Activated CD4-positive, alpha-beta memory T cell treated with anti-CD3 and anti-CD28 coated beads, Interleukin-2, amount 10 ng/mL, durations not matched to agents 7 days and 5 days (primary cell): ENCODE measurements at regions not wholly inside any gene's neighbourhood (a gene's known extent, or its start where the extent isn't known, plus 50 kb on each side); places are given as distances from the start of the nearest gene placed in this dataset.
"Not testable (repeated sequence)": the region's sequence is repeated elsewhere in the genome, so short reads cannot be mapped to it uniquely, and the experiment has no call there.

Experiments
- CTCF ChIA-PET: fragments of 350-600 bp; sonication (Branson Sonifier 250); formaldehyde crosslinking; loops from one replicate; lab custom pipeline; 2021; ENCODE audit warnings: antibody characterized with exemption, inconsistent platforms; lab: Charles Lee
- POLR2A ChIA-PET: fragments of 350-600 bp; sonication (Branson Sonifier 250); formaldehyde crosslinking; loops from one replicate; lab custom pipeline; 2021; ENCODE audit warnings: antibody characterized with exemption; lab: Charles Lee
- DNase-seq: peaks from one replicate; pipeline ENCODE4 v3.0.0-alpha.2; 2020
- H3K27ac Mint-ChIP-seq: one replicate; pipeline ENCODE4 v1.8.0; 2021; ENCODE audit warnings: mild to moderate bottlenecking, mixed read lengths
- H3K27me3 Mint-ChIP-seq: one replicate; pipeline ENCODE4 v1.8.0; 2021; ENCODE audit warnings: mixed read lengths
- H3K36me3 Mint-ChIP-seq: one replicate; pipeline ENCODE4 v1.8.0; 2021; ENCODE audit warnings: low read depth, mixed read lengths
- H3K4me1 Mint-ChIP-seq: one replicate; pipeline ENCODE4 v1.8.0; 2021; ENCODE audit warnings: mixed read lengths
- H3K4me3 Mint-ChIP-seq: one replicate; pipeline ENCODE4 v1.8.0; 2021; ENCODE audit warnings: mild to moderate bottlenecking, mixed read lengths
- H3K9me3 Mint-ChIP-seq: one replicate; pipeline ENCODE4 v1.8.0; 2021; ENCODE audit warnings: mixed read lengths

DNA sequence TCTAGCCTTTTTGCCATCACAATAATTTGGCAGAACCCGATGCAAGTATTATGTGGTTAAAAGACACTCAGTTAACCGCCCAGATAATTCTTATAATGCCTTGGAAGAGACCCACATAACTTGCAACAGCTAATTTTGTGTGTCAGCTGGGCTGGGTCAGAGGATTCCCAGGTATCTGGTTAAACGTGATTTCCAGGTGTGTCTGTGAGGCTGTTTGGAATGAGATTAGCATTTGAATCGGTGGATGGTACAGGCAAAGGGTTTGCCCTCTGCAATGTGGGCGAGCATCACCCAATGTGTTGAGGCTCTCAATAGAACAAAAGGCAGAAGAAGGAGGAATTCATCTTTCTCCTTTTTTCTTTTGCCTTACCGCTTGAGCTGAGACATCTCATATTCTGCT, 314.2 kb upstream of the PUDP start:
- CTCF ChIA-PET: no interaction called here
- Mint-ChIP-seq H3K4me3 (no peak overlapping the region), H3K27me3 (no peaks in the 10 kb centered on the region), H3K36me3 (no peaks in the 10 kb centered on the region), H3K4me1 (no peaks in the 10 kb centered on the region), H3K27ac (no peak overlapping the region), H3K9me3 (peaks cover 6% of the 10 kb centered on the region)
- POLR2A ChIA-PET: no interaction called here
- no peak for DNase-seq

GRCh38 chrX:7461051-7461450, 313.1 kb upstream of the PUDP start:
- POLR2A ChIA-PET, DNase-seq, H3K27me3 Mint-ChIP-seq, H3K9me3 Mint-ChIP-seq, H3K36me3 Mint-ChIP-seq, H3K4me1 Mint-ChIP-seq, H3K27ac Mint-ChIP-seq, CTCF ChIA-PET, H3K4me3 Mint-ChIP-seq: not testable (repeated sequence)

GRCh38 chrX:7447801-7448499, 300.0 kb upstream of the PUDP start:
- Mint-ChIP-seq H3K4me1 (no peaks in the 10 kb centered on the region), H3K4me3 (no peak overlapping the region), H3K9me3 (peaks cover 3% of the 10 kb centered on the region), H3K27ac (no peak overlapping the region), H3K27me3 (no peaks in the 10 kb centered on the region), H3K36me3 (no peaks in the 10 kb centered on the region)
- ChIA-PET CTCF (no interaction called here), POLR2A (no interaction called here)
- DNase-seq: no peak

DNA sequence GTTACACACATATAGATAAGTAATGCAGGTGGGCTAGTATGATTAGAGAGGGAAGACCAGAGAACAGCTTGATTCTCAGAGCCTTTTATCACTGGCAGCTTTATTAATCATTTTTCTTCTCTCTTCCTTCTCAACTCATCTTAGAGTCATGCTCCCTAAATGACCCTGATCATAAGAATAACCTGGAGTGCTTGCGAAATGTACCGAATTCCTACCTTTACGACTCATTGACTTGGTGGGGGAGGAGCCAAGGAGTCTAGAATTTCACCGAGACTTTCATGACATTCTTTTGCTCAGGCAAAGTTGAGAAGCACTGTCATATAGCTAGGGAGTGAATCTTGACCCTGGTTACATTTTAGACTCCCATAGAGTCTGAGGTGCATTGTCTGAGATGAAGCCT, 298.9 kb upstream of the PUDP start:
- H3K9me3 Mint-ChIP-seq: peaks cover 3% of the 10 kb centered on the region
- no peaks in the 10 kb centered on the region for H3K27me3 Mint-ChIP-seq
- no peaks in the 10 kb centered on the region for H3K4me1 Mint-ChIP-seq
- no peak overlapping the region for H3K4me3 Mint-ChIP-seq
- no peak overlapping the region for H3K27ac Mint-ChIP-seq
- H3K36me3 Mint-ChIP-seq: no peaks in the 10 kb centered on the region
- POLR2A ChIA-PET: no interaction called here
- CTCF ChIA-PET: no interaction called here
- DNase-seq: no peak

GRCh38 chrX:7444967-7445366, 297.0 kb upstream of the PUDP start:
- no peaks in the 10 kb centered on the region for H3K36me3 Mint-ChIP-seq
- no peaks in the 10 kb centered on the region for H3K4me1 Mint-ChIP-seq
- no peak overlapping the region for H3K4me3 Mint-ChIP-seq
- ChIA-PET CTCF (no interaction called here), POLR2A (no interaction called here)
- no peaks in the 10 kb centered on the region for H3K27me3 Mint-ChIP-seq
- DNase-seq: no peak
- peaks cover 3% of the 10 kb centered on the region for H3K9me3 Mint-ChIP-seq
- no peak overlapping the region for H3K27ac Mint-ChIP-seq

DNA sequence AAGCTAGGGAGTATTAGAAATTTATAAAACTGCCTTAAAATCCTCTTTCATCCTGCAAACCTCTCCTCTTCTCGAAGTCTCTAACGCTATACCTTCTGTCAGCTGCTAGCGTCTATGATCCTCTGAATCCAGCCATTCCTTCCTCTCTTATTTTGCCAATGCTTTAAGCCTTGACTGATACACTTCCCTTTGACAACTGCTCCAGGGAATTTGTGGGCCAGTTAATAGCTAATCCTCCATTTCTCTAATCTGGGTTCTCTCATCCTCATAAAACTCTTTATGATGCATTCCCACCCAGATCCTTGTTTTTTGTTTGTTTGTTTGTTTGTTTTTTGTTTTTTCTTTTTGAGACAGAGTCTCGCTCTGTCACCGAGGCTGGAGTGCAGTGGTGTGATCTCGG, 293.6 kb upstream of the PUDP start:
- ChIA-PET POLR2A (no interaction called here), CTCF (no interaction called here)
- no peak overlapping the region for H3K4me3 Mint-ChIP-seq
- DNase-seq: no peak
- peaks cover 3% of the 10 kb centered on the region for H3K9me3 Mint-ChIP-seq
- no peaks in the 10 kb centered on the region for H3K27me3 Mint-ChIP-seq
- H3K27ac Mint-ChIP-seq: no peak overlapping the region
- H3K36me3 Mint-ChIP-seq: no peaks in the 10 kb centered on the region
- no peaks in the 10 kb centered on the region for H3K4me1 Mint-ChIP-seq

DNA sequence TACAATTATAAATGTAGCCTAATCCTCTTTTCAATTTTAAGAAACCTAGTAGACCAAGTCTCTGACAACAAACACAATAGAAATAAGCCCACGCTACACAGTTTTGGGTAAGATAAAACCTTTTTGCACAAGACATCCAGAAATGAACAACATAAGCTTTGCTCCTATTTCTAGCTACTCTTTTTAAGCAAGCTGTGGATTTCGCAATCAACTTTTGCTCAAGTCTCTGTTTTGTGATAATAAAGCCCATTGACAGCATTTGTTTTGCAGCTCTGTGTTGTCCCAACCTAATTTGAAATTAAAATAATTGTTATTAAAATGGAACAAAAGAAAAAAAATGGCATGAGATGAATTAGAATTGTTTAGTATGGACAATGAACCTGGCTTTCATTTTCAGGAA, 287.9 kb upstream of the PUDP start:
- Mint-ChIP-seq H3K27ac (no peak overlapping the region), H3K4me3 (no peak overlapping the region), H3K36me3 (no peaks in the 10 kb centered on the region), H3K4me1 (no peaks in the 10 kb centered on the region), H3K9me3 (peaks cover 3% of the 10 kb centered on the region), H3K27me3 (no peaks in the 10 kb centered on the region)
- ChIA-PET POLR2A (no interaction called here), CTCF (no interaction called here)
- DNase-seq: no peak

DNA sequence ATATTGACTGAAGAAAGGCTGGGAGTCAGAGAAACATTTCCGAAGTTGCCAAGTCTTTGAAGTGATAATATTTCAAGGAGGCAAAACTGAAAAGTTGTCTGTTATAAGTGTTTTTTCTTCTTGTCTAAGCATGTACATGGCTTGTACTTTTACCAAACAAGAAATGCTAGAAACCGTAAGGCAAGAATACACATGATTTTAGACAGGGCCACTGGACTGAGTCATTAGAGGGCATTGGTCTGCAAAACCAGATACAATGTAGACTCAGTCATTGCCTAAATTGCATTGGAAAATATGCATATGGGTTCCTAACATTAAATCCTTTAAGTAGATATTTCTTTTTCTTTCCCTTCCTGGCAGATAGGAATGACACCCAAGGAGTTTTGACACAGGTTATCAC, 284.9 kb upstream of the PUDP start:
- H3K36me3 Mint-ChIP-seq: no peaks in the 10 kb centered on the region
- no peak overlapping the region for H3K27ac Mint-ChIP-seq
- POLR2A ChIA-PET: no interaction called here
- H3K27me3 Mint-ChIP-seq: no peaks in the 10 kb centered on the region
- CTCF ChIA-PET: no interaction called here
- no peak overlapping the region for H3K4me3 Mint-ChIP-seq
- no peaks in the 10 kb centered on the region for H3K4me1 Mint-ChIP-seq
- DNase-seq: no peak
- H3K9me3 Mint-ChIP-seq: peaks cover 4% of the 10 kb centered on the region

DNA sequence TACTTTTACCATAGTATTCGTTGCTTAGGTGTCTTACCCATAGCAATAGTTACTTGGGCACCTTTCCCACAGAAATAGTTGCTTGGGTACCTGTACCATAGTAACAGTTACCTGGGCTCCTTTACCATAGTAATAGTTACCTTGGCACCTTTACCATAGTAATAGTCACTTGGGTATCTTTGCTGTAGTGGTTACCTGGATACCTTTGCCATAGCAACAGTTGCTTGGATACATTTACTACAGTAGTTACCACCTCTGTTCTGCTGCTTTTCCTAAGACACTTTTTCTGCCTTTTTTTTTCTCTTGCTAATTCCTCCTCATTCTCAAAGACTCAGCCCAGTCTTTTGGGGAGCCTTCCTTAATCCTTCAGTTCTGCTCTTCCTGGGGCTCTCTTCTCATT, 272.8 kb upstream of the PUDP start:
- no peaks in the 10 kb centered on the region for H3K27me3 Mint-ChIP-seq
- H3K4me3 Mint-ChIP-seq: no peak overlapping the region
- CTCF ChIA-PET: no interaction called here
- H3K27ac Mint-ChIP-seq: no peak overlapping the region
- no peaks in the 10 kb centered on the region for H3K36me3 Mint-ChIP-seq
- no peak for DNase-seq
- POLR2A ChIA-PET: no interaction called here
- H3K4me1 Mint-ChIP-seq: no peaks in the 10 kb centered on the region
- peaks cover 2% of the 10 kb centered on the region for H3K9me3 Mint-ChIP-seq

GRCh38 chrX:7414753-7415152, 266.8 kb upstream of the PUDP start:
- H3K27ac Mint-ChIP-seq: no peak overlapping the region
- H3K9me3 Mint-ChIP-seq: peaks cover 2% of the 10 kb centered on the region
- ChIA-PET CTCF (no interaction called here), POLR2A (no interaction called here)
- no peak for DNase-seq
- H3K4me3 Mint-ChIP-seq: no peak overlapping the region
- no peaks in the 10 kb centered on the region for H3K36me3 Mint-ChIP-seq
- H3K27me3 Mint-ChIP-seq: no peaks in the 10 kb centered on the region
- no peaks in the 10 kb centered on the region for H3K4me1 Mint-ChIP-seq

- no peaks in the 10 kb centered on the region for H3K27me3 Mint-ChIP-seq
- no peaks in the 10 kb centered on the region for H3K36me3 Mint-ChIP-seq
- CTCF ChIA-PET: no interaction called here
- DNase-seq: no peak
- peaks cover 3% of the 10 kb centered on the region for H3K9me3 Mint-ChIP-seq
- H3K4me1 Mint-ChIP-seq: no peaks in the 10 kb centered on the region
- POLR2A ChIA-PET: no interaction called here
- H3K4me3 Mint-ChIP-seq: no peak overlapping the region
- no peak overlapping the region for H3K27ac Mint-ChIP-seq
Observed at GRCh38 chrX:7412840-7413239, 264.9 kb upstream of the PUDP start.

- H3K9me3 Mint-ChIP-seq: peaks cover 3% of the 10 kb centered on the region
- no peaks in the 10 kb centered on the region for H3K27me3 Mint-ChIP-seq
- CTCF ChIA-PET: no interaction called here
- no peak overlapping the region for H3K4me3 Mint-ChIP-seq
- H3K4me1 Mint-ChIP-seq: no peaks in the 10 kb centered on the region
- POLR2A ChIA-PET: no interaction called here
- no peaks in the 10 kb centered on the region for H3K36me3 Mint-ChIP-seq
- no peak overlapping the region for H3K27ac Mint-ChIP-seq
- DNase-seq: no peak
Observed at GRCh38 chrX:7409866-7410265, 261.9 kb upstream of the PUDP start.

DNA sequence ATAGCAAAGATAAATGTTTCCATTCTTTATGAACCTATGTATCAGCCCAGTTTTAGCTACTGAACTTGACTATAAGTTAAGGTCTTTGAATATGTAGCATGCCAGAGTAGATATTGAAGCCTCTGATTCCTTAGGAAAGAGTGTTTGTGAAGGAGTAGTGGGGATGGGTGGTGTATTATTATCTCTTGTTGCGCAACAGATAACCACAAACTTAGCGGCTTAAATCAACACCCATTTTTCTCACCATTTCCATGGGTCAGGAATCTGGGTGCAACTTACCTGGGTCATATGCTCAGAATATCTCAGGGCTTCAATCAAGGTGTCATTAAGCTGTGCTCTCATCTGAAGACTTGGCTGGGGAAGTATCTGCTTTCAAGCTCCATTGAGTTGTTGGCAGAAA, 251.4 kb upstream of the PUDP start:
- Mint-ChIP-seq H3K4me3 (no peak overlapping the region), H3K27me3 (no peaks in the 10 kb centered on the region), H3K9me3 (no peaks in the 10 kb centered on the region), H3K36me3 (no peaks in the 10 kb centered on the region), H3K4me1 (no peaks in the 10 kb centered on the region), H3K27ac (no peak overlapping the region)
- POLR2A ChIA-PET: no interaction called here
- CTCF ChIA-PET: no interaction called here
- no peak for DNase-seq

DNA sequence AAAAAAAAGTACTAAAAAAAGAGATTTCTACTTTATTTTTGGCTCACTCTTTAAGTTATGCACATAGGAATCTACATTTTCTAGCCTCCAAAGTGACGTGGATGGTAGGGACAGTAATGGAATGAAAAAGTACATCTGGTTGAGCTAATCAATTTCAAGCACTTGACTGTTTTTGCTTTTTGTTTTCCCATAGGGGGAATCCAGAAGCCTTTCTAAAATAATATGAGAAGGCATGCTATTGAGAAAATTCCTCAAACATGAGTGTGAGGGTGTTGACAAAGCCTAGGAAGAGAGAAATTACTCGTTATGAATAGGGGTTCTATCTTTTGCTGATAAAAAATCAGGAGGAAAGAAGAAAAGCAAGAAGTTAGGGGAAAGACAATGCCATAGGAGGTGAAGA, 242.5 kb upstream of the PUDP start:
- H3K4me3 Mint-ChIP-seq: no peak overlapping the region
- POLR2A ChIA-PET: no interaction called here
- H3K27me3 Mint-ChIP-seq: no peaks in the 10 kb centered on the region
- H3K27ac Mint-ChIP-seq: no peak overlapping the region
- no peaks in the 10 kb centered on the region for H3K4me1 Mint-ChIP-seq
- no peaks in the 10 kb centered on the region for H3K9me3 Mint-ChIP-seq
- no peaks in the 10 kb centered on the region for H3K36me3 Mint-ChIP-seq
- CTCF ChIA-PET: no interaction called here
- DNase-seq: no peak
